H9 (cell line): ENCODE measurements at regions not wholly inside any gene's neighbourhood (a gene's known extent, or its start where the extent isn't known, plus 50 kb on each side); places are given as distances from the start of the nearest gene placed in this dataset.

ENCODE experiments used
- DNase-seq: peaks from one replicate; pipeline ENCODE4 v3.0.0-alpha.2; 2017
- H2AFZ ChIP-seq: one replicate; pipeline ENCODE4 v1.6.1; 2013; ENCODE audit warnings: mild to moderate bottlenecking, low read length, control low read depth, moderate library complexity
- H2AK5ac ChIP-seq: 2 replicates; pipeline ENCODE4 v1.6.1; 2013; ENCODE audit warnings: low read length, control low read depth, mixed read lengths; ENCODE audit not compliant: insufficient read length
- H2BK120ac ChIP-seq: one replicate; pipeline ENCODE4 v1.6.1; 2013; ENCODE audit warnings: low read depth, mild to moderate bottlenecking, low read length, control low read depth, inconsistent platforms; ENCODE audit not compliant: poor library complexity, severe bottlenecking
- H2BK12ac ChIP-seq: 2 replicates; pipeline ENCODE4 v1.6.1; 2013; ENCODE audit warnings: low read length, control low read depth, mixed read lengths, low read depth; ENCODE audit not compliant: insufficient read length
- H2BK15ac ChIP-seq: 2 replicates; pipeline ENCODE4 v1.6.1; 2013; ENCODE audit warnings: low read depth, low read length, control low read depth
- H2BK20ac ChIP-seq: one replicate; pipeline ENCODE4 v1.6.1; 2013; ENCODE audit warnings: low read depth, mild to moderate bottlenecking, low read length, control low read depth, inconsistent platforms; ENCODE audit not compliant: poor library complexity, severe bottlenecking
- H2BK5ac ChIP-seq: 2 replicates; pipeline ENCODE4 v1.6.1; 2013; ENCODE audit warnings: low read length, control low read depth, mixed read lengths; ENCODE audit not compliant: insufficient read length
- H3K14ac ChIP-seq: 2 replicates; pipeline ENCODE4 v1.6.1; 2013; ENCODE audit warnings: low read length, control low read depth; ENCODE audit not compliant: insufficient read depth
- H3K18ac ChIP-seq: 2 replicates; pipeline ENCODE4 v1.6.1; 2013; ENCODE audit warnings: low read depth, mild to moderate bottlenecking, mixed read lengths, low read length, control low read depth; ENCODE audit not compliant: insufficient read length
- H3K23ac ChIP-seq: 2 replicates; pipeline ENCODE4 v1.6.1; 2013; ENCODE audit warnings: low read length, control low read depth, mixed read lengths, low read depth; ENCODE audit not compliant: insufficient read length
- H3K23me2 ChIP-seq: 2 replicates; pipeline ENCODE4 v1.6.1; 2013; ENCODE audit warnings: low read depth, mild to moderate bottlenecking, mixed read lengths, low read length, control low read depth; ENCODE audit not compliant: insufficient read length, poor library complexity, severe bottlenecking
- H3K27ac ChIP-seq: 2 replicates; pipeline ENCODE4 v1.5.1; 2013; ENCODE audit warnings: low read length, control low read depth, mixed read lengths, low read depth; ENCODE audit not compliant: insufficient read length
- H3K27me3 ChIP-seq: 2 replicates; pipeline ENCODE4 v1.6.1; 2013; ENCODE audit warnings: low read length, control low read depth, inconsistent platforms; ENCODE audit not compliant: insufficient read depth
- H3K4ac ChIP-seq: 2 replicates; pipeline ENCODE4 v1.6.1; 2013; ENCODE audit warnings: low read depth, mild to moderate bottlenecking, control low read depth, inconsistent platforms, low read length, moderate library complexity
- H3K4me1 ChIP-seq: 2 replicates; pipeline ENCODE4 v1.6.1; 2013; ENCODE audit warnings: low read length, control low read depth, inconsistent platforms; ENCODE audit not compliant: insufficient read depth
- H3K4me2 ChIP-seq: 2 replicates; pipeline ENCODE4 v1.6.1; 2013; ENCODE audit warnings: low read length, control low read depth, mixed read lengths; ENCODE audit not compliant: insufficient read length, insufficient read depth
- H3K56ac ChIP-seq: 2 replicates; pipeline ENCODE4 v1.6.1; 2013; ENCODE audit warnings: low read depth, mild to moderate bottlenecking, mixed read lengths, low read length, control low read depth; ENCODE audit not compliant: insufficient read length
- H3K79me1 ChIP-seq: 2 replicates; pipeline ENCODE4 v1.6.1; 2013; ENCODE audit warnings: low read depth, mild to moderate bottlenecking, moderate library complexity, low read length, control low read depth, inconsistent platforms; ENCODE audit not compliant: insufficient read depth, poor library complexity, severe bottlenecking
- H3K79me2 ChIP-seq: 2 replicates; pipeline ENCODE4 v1.6.1; 2013; ENCODE audit warnings: low read length, control low read depth, inconsistent platforms; ENCODE audit not compliant: insufficient read depth
- H3K9ac ChIP-seq: 2 replicates; pipeline ENCODE4 v1.6.1; 2013; ENCODE audit warnings: low read length, control low read depth, mixed read lengths; ENCODE audit not compliant: insufficient read length; ENCODE audit errors: extremely low read depth
- H3K9me3 ChIP-seq: one replicate; pipeline ENCODE4 v1.6.1; 2013; ENCODE audit warnings: low read depth, low read length, inconsistent platforms; ENCODE audit not compliant: control insufficient read depth
- H3T11ph ChIP-seq: one replicate; pipeline ENCODE4 v1.6.1; 2013; ENCODE audit warnings: mild to moderate bottlenecking, low read length, control low read depth, inconsistent platforms
- H4K20me1 ChIP-seq: one replicate; pipeline ENCODE4 v1.6.1; 2013; ENCODE audit not compliant: control insufficient read depth, insufficient read length, insufficient read depth
- H4K5ac ChIP-seq: 2 replicates; pipeline ENCODE4 v1.6.1; 2013; ENCODE audit warnings: low read depth, mild to moderate bottlenecking, mixed read lengths, low read length, control low read depth; ENCODE audit not compliant: insufficient read length
- H4K8ac ChIP-seq: replicated peaks from 2 replicates; pipeline ENCODE4 v1.6.1; 2013; ENCODE audit warnings: low read length, control low read depth, mixed read lengths, low read depth; ENCODE audit not compliant: insufficient read length
- H4K91ac ChIP-seq: 2 replicates; pipeline ENCODE4 v1.6.1; 2013; ENCODE audit warnings: low read depth, mild to moderate bottlenecking, moderate library complexity, mixed read lengths, low read length, control low read depth; ENCODE audit not compliant: insufficient read length
- H3K27ac Mint-ChIP-seq, 3 experiments: 2 replicates in 2 of 3; 3 replicates in 1 of 3; pipeline ENCODE4 v1.8.0; 2020 to 2021; ENCODE audit warnings: mixed read lengths in 3 of 3, mild to moderate bottlenecking in 1 of 3, moderate library complexity in 1 of 3
- H3K27me3 Mint-ChIP-seq: 2 replicates; pipeline ENCODE4 v1.8.0; 2021; ENCODE audit warnings: low read depth, mild to moderate bottlenecking, moderate library complexity, mixed read lengths
- H3K36me3 Mint-ChIP-seq, 3 experiments: 2 replicates in 2 of 3; 3 replicates in 1 of 3; pipeline ENCODE4 v1.8.0; 2020 to 2021; ENCODE audit warnings: low read depth in 3 of 3, mixed read lengths in 3 of 3; ENCODE audit not compliant: insufficient read depth in 1 of 3
- H3K4me1 Mint-ChIP-seq, 2 experiments: 2 replicates each; pipeline ENCODE4 v1.8.0; 2020; ENCODE audit warnings: mixed read lengths in 2 of 2
- H3K4me3 Mint-ChIP-seq, 2 experiments: 2 replicates in 1 of 2; 3 replicates in 1 of 2; pipeline ENCODE4 v1.8.0; 2020 to 2021; ENCODE audit warnings: mild to moderate bottlenecking in 2 of 2, mixed read lengths in 2 of 2, moderate library complexity in 1 of 2
- H3K9me3 Mint-ChIP-seq, 2 experiments: 2 replicates in 1 of 2; 3 replicates in 1 of 2; pipeline ENCODE4 v1.8.0; 2020; ENCODE audit warnings: mild to moderate bottlenecking in 2 of 2, mixed read lengths in 2 of 2, moderate library complexity in 1 of 2
- CTCF ChIP-seq: fragments of 200-600 bp; sonication (generic); conservative IDR thresholded peaks from 3 replicates; pipeline ENCODE4 v1.8.0; 2021; ENCODE audit warnings: antibody characterized with exemption, mild to moderate bottlenecking
- WGBS: extraction: QIAGEN DNeasy Blood & Tissue Kit; methylation state at CpG from one replicate; pipeline ENCODE4 v1.1.7; 2013; ENCODE audit warnings: missing lambda C conversion rate, low lambda C conversion rate, mixed read lengths; ENCODE audit not compliant: insufficient read length; ENCODE audit errors: extremely low coverage; 5-methylcytosine and 5-hydroxymethylcytosine counted together

DNA sequence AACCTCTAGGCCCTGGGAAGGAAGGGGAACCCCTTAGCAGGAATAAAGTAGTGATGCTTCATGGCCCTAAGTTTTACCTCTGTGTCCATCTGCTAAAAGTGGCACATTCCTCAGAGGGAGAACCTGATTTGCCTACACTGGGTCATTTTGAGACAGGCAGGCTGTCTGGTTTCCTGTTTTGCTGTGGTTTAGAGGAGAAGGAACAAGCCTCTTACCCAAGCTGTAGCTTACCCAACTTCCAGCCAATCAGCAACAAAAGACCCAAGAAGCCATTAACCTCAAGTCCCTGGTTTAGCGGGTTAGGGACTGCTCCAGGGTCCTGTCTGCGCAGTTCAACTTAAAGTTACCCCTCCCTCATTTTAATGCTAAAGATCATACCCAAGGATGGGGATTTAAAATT, 411.0 kb downstream of the MAT2B start:
- TF ChIP-seq CTCF: no peak
- Histone ChIP-seq H2AK5ac (no peak overlapping the region), H3T11ph (no peak overlapping the region), H3K27me3 (no peaks in the 10 kb centered on the region), H3K4me2 (no peak overlapping the region), H4K20me1 (no peaks in the 10 kb centered on the region), H4K8ac (no peak overlapping the region), H3K56ac (no peak overlapping the region), H3K9me3 (no peaks in the 10 kb centered on the region), H2BK12ac (no peak overlapping the region), H4K91ac (no peak overlapping the region), H3K23ac (no peak overlapping the region), H2BK20ac (no peak overlapping the region), H2AFZ (no peak overlapping the region), H2BK5ac (no peak overlapping the region), H3K18ac (no peak overlapping the region), H3K27ac (no peak overlapping the region), H3K4me1 (peaks cover 4% of the 10 kb centered on the region; the same call in 1 of the 2 replicates), H4K5ac (no peak overlapping the region), H2BK15ac (no peak overlapping the region), H3K23me2 (no peaks in the 10 kb centered on the region), H3K79me1 (no peaks in the 10 kb centered on the region), H3K9ac (no peak overlapping the region), H2BK120ac (no peak overlapping the region), H3K14ac (no peak overlapping the region), H3K79me2 (no peaks in the 10 kb centered on the region), H3K4ac (no peak overlapping the region)
- no CpG with 5 or more reads among the region's 2 CpGs for WGBS
- Mint-ChIP-seq H3K36me3 (peaks cover 5 to 16% (median 9%) of the 10 kb centered on the region in 3 experiments; a peak in 6 of 7 replicates), H3K4me1 (peaks cover 11 to 17% of the 10 kb centered on the region in 2 experiments), H3K9me3 (peaks cover 13 to 20% of the 10 kb centered on the region in 2 experiments), H3K27me3 (no peaks in the 10 kb centered on the region), H3K4me3 (no peak overlapping the region), H3K27ac (peak overlapping the region in 2 of 3 experiments; percentile 79 to 86; a peak in 2 of 7 replicates)
- no peak for DNase-seq
